GM19238 (cell line): ENCODE measurements at regions not wholly inside any gene's neighbourhood (a gene's known extent, or its start where the extent isn't known, plus 50 kb on each side); places are given as distances from the start of the nearest gene placed in this dataset.

Source experiments
- DNase-seq: peaks from one replicate; pipeline ENCODE4 v3.0.0; 2011; ENCODE audit warnings: low spot score; ENCODE audit not compliant: insufficient read length

GRCh38 chr6:14429396-14429795, 311.8 kb downstream of the CD83 start:
- DNase-seq: no peak

DNA sequence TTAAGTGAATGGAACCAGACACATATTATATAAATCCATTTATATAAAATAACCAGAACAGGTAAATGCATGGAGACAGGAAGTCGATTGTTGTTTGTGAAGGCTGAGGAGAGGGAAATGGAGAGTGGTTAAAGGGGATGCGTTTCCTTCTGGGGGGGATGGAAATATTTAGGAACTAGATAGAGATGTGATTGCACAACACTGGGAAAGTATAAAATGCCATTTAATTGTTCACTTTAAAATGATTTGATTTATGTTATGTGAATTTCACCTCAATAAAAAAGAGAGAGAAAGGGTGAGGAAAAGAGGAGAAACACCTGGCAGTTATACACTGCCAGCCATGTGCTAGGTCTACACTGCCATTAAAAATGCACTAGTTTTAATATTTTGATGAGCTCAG, 312.6 kb downstream of the CD83 start:
- no peak for DNase-seq

- DNase-seq: no peak
Observed at GRCh38 chr6:14431385-14432330, 314.1 kb downstream of the CD83 start.

DNA sequence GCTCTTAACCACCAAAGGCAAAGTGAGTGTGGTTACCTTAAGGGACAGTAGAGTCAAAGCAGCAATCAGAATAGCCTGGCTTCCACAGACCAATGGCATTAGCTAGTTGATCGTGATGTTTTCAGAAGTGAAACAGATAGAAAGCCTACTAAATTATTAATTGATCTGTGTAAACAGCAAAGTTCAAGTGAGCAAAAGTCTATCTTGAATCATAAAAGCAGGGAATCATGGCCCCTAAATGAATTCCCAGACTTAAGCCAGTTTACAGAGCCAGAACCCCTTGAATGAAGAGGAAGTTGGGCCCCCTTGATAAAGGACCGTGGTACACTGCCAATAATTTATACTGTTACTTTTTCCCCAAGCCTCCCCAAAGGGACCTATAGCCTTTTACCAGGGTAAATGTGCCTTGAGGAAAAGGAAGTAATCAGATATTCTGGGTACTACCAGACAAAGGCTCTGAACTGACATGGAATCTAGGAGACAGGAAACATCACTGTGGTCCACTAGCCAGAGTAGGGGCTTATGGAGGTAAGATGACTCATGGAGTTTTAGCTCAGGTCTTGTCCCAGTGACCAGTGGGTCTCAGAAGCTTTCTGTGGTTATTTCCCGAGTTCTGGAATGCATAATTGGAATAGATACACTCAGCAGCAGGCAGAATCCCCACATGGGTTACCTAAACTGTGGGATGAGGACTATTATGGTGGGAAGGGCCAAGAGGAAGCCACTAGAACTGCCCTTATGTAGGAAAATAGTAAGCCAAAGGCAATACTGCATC, 317.5 kb downstream of the CD83 start:
- no peak for DNase-seq

DNA sequence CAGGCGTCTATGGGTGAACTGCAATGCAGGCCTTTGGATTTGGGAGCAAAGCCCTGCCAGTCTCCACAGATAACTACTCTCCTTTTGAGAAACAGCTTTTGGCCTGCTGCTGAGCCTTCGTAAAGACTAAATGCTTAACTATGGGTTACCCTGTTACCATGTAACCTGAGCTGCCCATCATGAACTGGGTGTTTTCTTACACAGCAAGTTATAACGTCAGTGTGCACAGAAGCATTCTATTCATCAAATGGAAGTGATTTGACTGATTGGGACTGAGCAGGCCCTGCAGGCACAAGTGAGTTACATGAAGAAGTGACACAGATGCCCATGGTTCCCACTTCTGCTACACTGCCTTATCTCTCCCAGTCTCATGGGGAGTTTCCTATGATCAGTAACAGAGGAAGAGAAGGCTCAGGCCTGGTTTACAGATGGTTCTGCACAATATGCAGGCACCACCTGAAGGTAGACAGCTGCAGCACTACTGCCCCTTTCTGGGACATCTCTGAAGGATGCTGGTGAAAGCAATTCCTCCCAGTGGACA, 319.1 kb downstream of the CD83 start:
- DNase-seq: no peak

DNA sequence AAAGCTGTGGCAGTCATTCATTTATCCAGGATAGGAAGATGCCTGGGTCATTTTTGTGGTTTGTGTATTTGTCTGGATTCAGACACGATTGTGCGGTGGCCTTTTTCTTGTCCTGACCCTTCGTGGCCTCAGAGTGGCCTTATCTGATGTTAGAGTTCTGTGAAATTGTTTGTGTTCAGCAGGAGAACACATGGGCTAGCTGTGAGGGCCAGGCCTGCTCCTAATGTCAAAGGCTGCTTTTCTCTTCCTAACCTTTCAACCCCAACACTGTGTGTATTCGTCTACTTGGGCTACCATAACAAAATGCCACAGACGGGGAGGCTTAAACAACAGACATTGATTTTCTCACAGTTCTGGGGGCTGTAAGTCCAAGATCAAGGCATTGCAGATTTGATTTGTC, 321.8 kb downstream of the CD83 start:
- DNase-seq: no peak

- DNase-seq: no peak
Observed at GRCh38 chr6:14440215-14440910, 322.8 kb downstream of the CD83 start.

DNA sequence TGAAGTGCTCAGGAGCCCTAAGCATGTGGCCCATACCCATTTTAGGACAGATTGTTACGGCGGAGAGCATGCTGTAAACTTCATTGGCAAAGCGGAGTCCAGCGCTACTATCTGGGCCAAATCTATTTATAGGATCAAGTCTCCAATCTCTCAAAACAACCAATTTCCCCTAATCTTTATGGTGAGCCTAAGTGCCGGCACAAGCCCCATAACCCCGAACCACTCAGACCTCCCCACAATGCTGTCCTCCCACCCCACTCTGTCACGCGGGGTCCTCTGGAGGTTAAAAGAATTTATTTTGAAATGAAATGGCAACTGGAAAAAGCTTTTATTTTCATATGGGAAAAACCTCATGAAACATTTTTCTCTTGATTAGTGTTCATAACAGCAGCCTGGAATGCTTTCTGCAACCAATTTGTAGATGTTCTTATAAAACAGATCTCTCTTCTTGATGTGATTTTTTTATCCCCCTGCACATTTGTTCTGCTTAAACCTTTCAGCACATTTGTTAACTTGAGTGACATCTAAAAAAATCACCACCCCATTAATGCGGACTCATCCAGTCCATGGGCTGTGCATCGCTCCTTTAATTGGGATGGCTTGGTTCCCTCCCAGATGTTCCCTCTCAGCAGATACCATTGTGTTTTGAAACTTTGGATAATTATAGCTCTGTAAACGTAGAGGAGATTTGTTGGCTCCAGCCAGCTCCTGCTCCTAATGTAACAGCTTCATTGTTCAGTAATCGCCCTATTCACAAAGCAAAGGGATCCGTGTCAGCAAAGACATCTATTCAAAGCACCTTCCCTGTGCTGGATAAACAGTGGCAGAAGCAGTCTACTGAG, 323.6 kb downstream of the CD83 start:
- DNase-seq: no peak

GRCh38 chr6:14442242-14442641, 324.7 kb downstream of the CD83 start:
- no peak for DNase-seq

DNA sequence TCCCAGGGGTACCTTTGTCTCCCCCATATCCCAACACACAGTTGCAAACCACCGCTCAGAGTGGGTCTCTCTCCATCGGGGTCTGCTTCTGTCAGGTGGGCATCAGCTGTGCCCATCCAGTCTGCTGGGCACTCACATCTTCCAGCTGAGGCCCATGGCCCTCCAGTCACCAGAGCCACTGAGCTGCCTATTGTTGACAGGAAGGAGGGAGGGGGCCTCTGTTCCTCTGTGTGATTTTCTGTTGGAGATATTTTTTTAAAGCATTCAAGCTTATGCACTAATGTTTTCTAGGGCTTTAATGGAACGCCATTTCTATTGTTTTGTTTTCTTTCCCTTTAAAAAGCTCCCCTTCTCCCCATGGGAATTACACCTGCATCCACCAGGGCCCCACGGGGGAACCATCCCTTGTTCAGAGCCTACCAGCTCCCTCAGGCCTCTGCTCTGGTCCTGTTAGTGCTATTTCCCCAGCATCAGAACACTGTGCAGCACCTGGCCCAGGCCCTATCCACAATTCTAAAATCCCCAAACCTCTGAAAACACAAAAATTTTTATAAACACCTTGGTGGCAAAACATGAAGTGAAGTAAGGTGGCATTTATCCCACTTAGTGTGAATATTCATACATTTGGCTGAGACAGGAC, 326.2 kb downstream of the CD83 start:
- DNase-seq: no peak

DNA sequence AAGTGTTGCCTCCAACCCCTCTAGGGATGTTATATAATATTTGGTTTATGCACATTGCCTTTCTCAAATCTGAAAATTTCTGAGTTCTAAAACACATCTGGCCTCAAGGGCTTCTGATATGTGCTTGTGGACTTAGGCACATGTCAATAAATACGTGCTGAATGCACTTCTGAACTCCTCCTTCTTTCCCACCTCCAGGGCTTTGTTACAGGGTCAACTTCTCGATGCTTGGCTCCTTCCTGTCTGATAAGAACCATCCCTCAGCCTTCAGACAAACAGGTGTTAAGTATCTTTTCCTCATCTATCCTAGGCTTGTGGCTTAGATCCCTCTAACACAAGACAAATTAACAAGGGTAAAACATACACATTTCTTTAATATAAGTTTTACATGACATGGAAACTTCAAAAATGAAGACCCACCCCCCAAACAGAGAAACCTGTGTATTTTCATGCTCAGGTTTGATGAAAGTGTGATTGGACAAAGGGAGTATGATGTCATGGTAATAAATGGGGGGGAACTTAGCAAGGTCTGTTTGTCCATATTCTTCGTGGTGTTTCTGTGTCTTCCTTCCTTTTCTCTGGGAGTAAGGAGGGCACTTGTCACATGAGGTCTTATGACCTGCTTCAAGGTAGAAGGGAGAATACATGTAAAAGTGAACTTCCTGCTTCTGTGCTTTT, 326.9 kb downstream of the CD83 start:
- DNase-seq: no peak

GRCh38 chr6:14447240-14447639, 329.7 kb downstream of the CD83 start:
- DNase-seq: no peak

DNA sequence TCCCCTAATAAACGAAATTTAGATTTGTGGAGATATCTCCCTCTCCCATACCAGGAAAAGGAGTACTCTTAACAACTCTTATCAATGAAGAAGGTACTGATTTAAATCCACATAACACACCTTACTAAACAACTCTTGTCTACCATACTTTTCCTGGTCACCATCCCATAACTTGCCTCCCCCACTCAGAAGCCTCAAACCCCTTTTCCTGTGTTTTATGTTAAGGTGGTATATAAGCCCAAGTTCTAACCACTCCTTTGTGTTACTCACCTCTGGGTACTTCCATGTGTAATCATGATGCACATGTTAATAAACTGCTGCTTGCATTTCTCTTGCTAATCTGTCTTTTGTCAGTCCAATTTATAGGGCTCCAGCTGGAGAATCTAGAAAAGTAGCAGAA, 330.7 kb downstream of the CD83 start:
- DNase-seq: no peak

- no peak for DNase-seq
Observed at GRCh38 chr6:14450133-14450504, 332.5 kb downstream of the CD83 start.

GRCh38 chr6:14450578-14450977, 333.0 kb downstream of the CD83 start:
- DNase-seq: no peak

- no peak for DNase-seq
Observed at GRCh38 chr6:14451594-14452374, 334.2 kb downstream of the CD83 start.

GRCh38 chr6:14452567-14453527, 335.3 kb downstream of the CD83 start:
- peak; percentile 38 for DNase-seq
